Smooth muscle cell (in vitro differentiated cells): ENCODE measurements at regions not wholly inside any gene's neighbourhood (a gene's known extent, or its start where the extent isn't known, plus 50 kb on each side); places are given as distances from the start of the nearest gene placed in this dataset.

Source experiments
- DNase-seq: peaks from one replicate; lab custom pipeline; 2025; ENCODE audit not compliant: unreplicated experiment; lab: John Stamatoyannopoulos, UW
- H2AFZ ChIP-seq: fragments of 200-600 bp; sonication (generic); 2 replicates; pipeline ENCODE4 v1.6.0; 2016; ENCODE audit warnings: antibody characterized with exemption, low read depth, mild to moderate bottlenecking
- H3F3A ChIP-seq: fragments of 200-600 bp; sonication (generic); 2 replicates; pipeline ENCODE4 v1.6.0; 2017; ENCODE audit warnings: antibody characterized with exemption, low read depth
- H3K27ac ChIP-seq: fragments of 200-600 bp; sonication (generic); 2 replicates; pipeline ENCODE4 v1.5.1; 2016; ENCODE audit warnings: low read depth, mild to moderate bottlenecking
- H3K27me3 ChIP-seq: fragments of 200-600 bp; sonication (generic); 2 replicates; pipeline ENCODE4 v1.6.1; 2016; ENCODE audit warnings: low read depth, mild to moderate bottlenecking
- H3K36me3 ChIP-seq: fragments of 200-600 bp; sonication (generic); 2 replicates; pipeline ENCODE4 v1.5.1; 2016; ENCODE audit warnings: low read depth
- H3K4me1 ChIP-seq: fragments of 200-600 bp; sonication (generic); 2 replicates; pipeline ENCODE4 v1.5.1; 2016; ENCODE audit warnings: low read depth
- H3K4me2 ChIP-seq: fragments of 200-600 bp; sonication (generic); 2 replicates; pipeline ENCODE4 v1.6.0; 2016; ENCODE audit warnings: mild to moderate bottlenecking
- H3K4me3 ChIP-seq: fragments of 200-600 bp; sonication (generic); 2 replicates; pipeline ENCODE4 v1.5.1; 2016; ENCODE audit warnings: mild to moderate bottlenecking
- H3K79me2 ChIP-seq: fragments of 200-600 bp; sonication (generic); 2 replicates; pipeline ENCODE4 v1.6.0; 2016; ENCODE audit warnings: low read depth, mild to moderate bottlenecking
- H3K9ac ChIP-seq: fragments of 200-600 bp; sonication (generic); 2 replicates; pipeline ENCODE4 v1.6.0; 2016; ENCODE audit warnings: low read depth
- H3K9me3 ChIP-seq: fragments of 200-600 bp; sonication (generic); replicated peaks from 2 replicates; pipeline ENCODE4 v1.5.1; 2016; ENCODE audit warnings: low read depth
- H4K20me1 ChIP-seq: fragments of 200-600 bp; sonication (generic); 2 replicates; pipeline ENCODE4 v1.6.0; 2016; ENCODE audit warnings: low read depth
- CTCF ChIP-seq: fragments of 200-600 bp; sonication (generic); IDR thresholded peaks from 2 replicates; pipeline ENCODE4 v1.5.1; 2017; ENCODE audit warnings: borderline replicate concordance, mild to moderate bottlenecking, antibody characterized with exemption; ENCODE audit not compliant: insufficient read depth, poor library complexity, severe bottlenecking
- WGBS: methylation state at CpG from one replicate; pipeline ENCODE4 v1.1.7; 2016; ENCODE audit warnings: low lambda C conversion rate; 5-methylcytosine and 5-hydroxymethylcytosine counted together

- H3K27me3 ChIP-seq = no peaks in the 10 kb centered on the region
- H3K9me3 ChIP-seq = no peaks in the 10 kb centered on the region
- H2AFZ ChIP-seq = no peak overlapping the region
- H3K79me2 ChIP-seq = no peaks in the 10 kb centered on the region
- TF ChIP-seq CTCF = no peak
- DNase-seq = no peak
- H3K9ac ChIP-seq = no peak overlapping the region
- no peak overlapping the region for H3K4me3 ChIP-seq
- no peaks in the 10 kb centered on the region for H3F3A ChIP-seq
- no peaks in the 10 kb centered on the region for H3K4me1 ChIP-seq
- H4K20me1 ChIP-seq = no peaks in the 10 kb centered on the region
- no peak overlapping the region for H3K4me2 ChIP-seq
- no peaks in the 10 kb centered on the region for H3K36me3 ChIP-seq
- WGBS = 95% methylated on average over 1 of the region's 1 CpG
- no peak overlapping the region for H3K27ac ChIP-seq
Observed at GRCh38 chr12:25723336-25723735, 170.3 kb upstream of the LMNTD1 start.

GRCh38 chr12:25723921-25724491, 170.9 kb upstream of the LMNTD1 start:
- Histone ChIP-seq H3K4me3 (no peak overlapping the region), H3K27me3 (no peaks in the 10 kb centered on the region), H3K79me2 (no peaks in the 10 kb centered on the region), H3K9ac (no peak overlapping the region), H2AFZ (no peak overlapping the region), H4K20me1 (no peaks in the 10 kb centered on the region), H3K36me3 (no peaks in the 10 kb centered on the region), H3K4me1 (no peaks in the 10 kb centered on the region), H3K27ac (no peak overlapping the region), H3F3A (no peaks in the 10 kb centered on the region), H3K4me2 (no peak overlapping the region), H3K9me3 (no peaks in the 10 kb centered on the region)
- no peak for DNase-seq
- no peak for TF ChIP-seq CTCF
- 76% methylated on average over 4 of the region's 4 CpGs for WGBS

GRCh38 chr12:25725470-25725869, 172.4 kb upstream of the LMNTD1 start:
- Histone ChIP-seq H3K4me2 (no peak overlapping the region), H3K9me3 (no peaks in the 10 kb centered on the region), H3K4me3 (no peak overlapping the region), H3K27ac (no peak overlapping the region), H3K9ac (no peak overlapping the region), H3F3A (peaks cover 5% of the 10 kb centered on the region), H3K27me3 (no peaks in the 10 kb centered on the region), H2AFZ (no peak overlapping the region), H3K4me1 (peaks cover 5% of the 10 kb centered on the region), H3K36me3 (no peaks in the 10 kb centered on the region), H4K20me1 (no peaks in the 10 kb centered on the region), H3K79me2 (no peaks in the 10 kb centered on the region)
- 82% methylated on average over 3 of the region's 3 CpGs for WGBS
- no peak for TF ChIP-seq CTCF
- no peak for DNase-seq

GRCh38 chr12:25725931-25726330, 172.8 kb upstream of the LMNTD1 start:
- no peak overlapping the region for H3K4me2 ChIP-seq
- DNase-seq = no peak
- WGBS = 43% methylated on average over 1 of the region's 1 CpG
- no peaks in the 10 kb centered on the region for H3K9me3 ChIP-seq
- no peak overlapping the region for H3K9ac ChIP-seq
- no peak overlapping the region for H2AFZ ChIP-seq
- H3K27me3 ChIP-seq = no peaks in the 10 kb centered on the region
- no peaks in the 10 kb centered on the region for H3K79me2 ChIP-seq
- H3K4me3 ChIP-seq = no peak overlapping the region
- no peak for TF ChIP-seq CTCF
- H3K36me3 ChIP-seq = no peaks in the 10 kb centered on the region
- H3K4me1 ChIP-seq = peaks cover 10% of the 10 kb centered on the region
- no peak overlapping the region for H3K27ac ChIP-seq
- no peaks in the 10 kb centered on the region for H4K20me1 ChIP-seq
- peaks cover 5% of the 10 kb centered on the region for H3F3A ChIP-seq
